ENCODE measurements at regions not wholly inside any gene's neighbourhood (a gene's known extent, or its start where the extent isn't known, plus 50 kb on each side); places are given as distances from the start of the nearest gene placed in this dataset.

DNA sequence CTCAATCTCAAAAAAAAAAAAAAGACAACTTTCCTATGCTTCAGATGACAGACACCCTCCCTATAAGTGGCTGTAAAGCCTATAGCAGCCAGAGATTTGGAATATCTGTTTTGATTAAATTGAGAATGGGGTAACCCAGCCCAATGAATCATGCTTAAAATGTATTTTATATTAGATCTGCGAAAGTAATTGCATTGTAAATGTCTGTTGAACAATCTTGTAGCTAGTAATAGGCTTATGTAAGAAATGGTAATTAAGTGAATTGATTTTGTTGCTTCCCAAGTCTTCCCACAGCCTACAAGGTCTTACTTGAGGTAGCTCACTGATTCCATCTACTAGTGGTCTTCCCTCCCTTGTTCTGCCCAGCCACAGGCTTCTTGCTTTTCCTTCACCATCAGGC, 590.7 kb downstream of the ACTL7B start:
- TF ChIP-seq EP300 (IDR thresholded peaks at IDR 0.05) (no peak), CTCF (IDR thresholded peaks at IDR 0.05) (no peak)
